Right hindlimb (tissue), 1 donor: ENCODE measurements at regions not wholly inside any gene's neighbourhood (a gene's known extent, or its start where the extent isn't known, plus 50 kb on each side); places are given as distances from the start of the nearest gene placed in this dataset.

ENCODE experiments used
- DNase-seq: peaks from one replicate; pipeline ENCODE4 v3.0.0-alpha.2; 2018

GRCh38 chr5:146940295-146940694 is 61.7 kb upstream of the PPP2R2B start:
- DNase-seq = no peak

GRCh38 chr5:146944019-146944418 is 65.5 kb upstream of the PPP2R2B start:
- DNase-seq = no peak

GRCh38 chr5:146944764-146945616 is 66.4 kb upstream of the PPP2R2B start:
- DNase-seq = no peak

- no peak for DNase-seq
Observed at GRCh38 chr5:146945617-146946084, 67.1 kb upstream of the PPP2R2B start.

GRCh38 chr5:146947181-146947941 is 68.8 kb upstream of the PPP2R2B start:
- DNase-seq = no peak

- no peak for DNase-seq
Observed at GRCh38 chr5:146948666-146949065, 70.1 kb upstream of the PPP2R2B start.

- DNase-seq = no peak
Observed at GRCh38 chr5:146952168-146952567, 73.6 kb upstream of the PPP2R2B start.

- DNase-seq = no peak
Observed at GRCh38 chr5:146956217-146956616, 77.7 kb upstream of the PPP2R2B start.

GRCh38 chr5:146959360-146959759 is 80.8 kb upstream of the PPP2R2B start:
- no peak for DNase-seq

GRCh38 chr5:146962801-146963355 is 84.3 kb upstream of the PPP2R2B start:
- no peak for DNase-seq

GRCh38 chr5:146965761-146966659 is 87.5 kb upstream of the PPP2R2B start:
- DNase-seq = peak; percentile 60

GRCh38 chr5:146967646-146968045 is 89.1 kb upstream of the PPP2R2B start:
- peak; percentile 36 for DNase-seq

- no peak for DNase-seq
Observed at GRCh38 chr5:146971401-146971800, 92.8 kb upstream of the PPP2R2B start.

- DNase-seq = no peak
Observed at GRCh38 chr5:146986469-146986868, 107.9 kb upstream of the PPP2R2B start.

- DNase-seq = no peak
Observed at GRCh38 chr5:146993876-146994530, 115.4 kb upstream of the PPP2R2B start.

- DNase-seq = no peak
Observed at GRCh38 chr5:146995878-146996277, 117.3 kb upstream of the PPP2R2B start.

GRCh38 chr5:147015405-147015804 is 136.8 kb upstream of the PPP2R2B start:
- DNase-seq = no peak

GRCh38 chr5:147017191-147017590 is 138.6 kb upstream of the PPP2R2B start:
- DNase-seq = no peak

GRCh38 chr5:147017621-147018020 is 139.1 kb upstream of the PPP2R2B start:
- no peak for DNase-seq

- DNase-seq = no peak
Observed at GRCh38 chr5:147018812-147019211, 140.3 kb upstream of the PPP2R2B start.

GRCh38 chr5:147036691-147037245 is 158.2 kb upstream of the PPP2R2B start:
- no peak for DNase-seq
